ENCODE measurements at regions not wholly inside any gene's neighbourhood (a gene's known extent, or its start where the extent isn't known, plus 50 kb on each side); places are given as distances from the start of the nearest gene placed in this dataset.

GRCh38 chr14:86015511-86015910 lies 485.6 kb downstream of the FLRT2 start:
- DNase-seq: no peak

- DNase-seq: no peak
Measured at GRCh38 chr14:86013641-86014040, 483.7 kb downstream of the FLRT2 start.

GRCh38 chr14:86012461-86012860 lies 482.5 kb downstream of the FLRT2 start:
- no peak for DNase-seq

GRCh38 chr14:86003998-86004397 lies 474.1 kb downstream of the FLRT2 start:
- no peak for DNase-seq

- no peak for DNase-seq
Measured at GRCh38 chr14:85996551-85996950, 466.6 kb downstream of the FLRT2 start.

- DNase-seq: no peak
Measured at GRCh38 chr14:85991156-85991555, 461.2 kb downstream of the FLRT2 start.

- no peak for DNase-seq
Measured at GRCh38 chr14:85987907-85988306, 458.0 kb downstream of the FLRT2 start.

GRCh38 chr14:85987292-85987691 lies 457.3 kb downstream of the FLRT2 start:
- no peak for DNase-seq

GRCh38 chr14:85978582-85979250 lies 448.8 kb downstream of the FLRT2 start:
- no peak for DNase-seq

- no peak for DNase-seq
Measured at GRCh38 chr14:85974602-85975001, 444.7 kb downstream of the FLRT2 start.

- no peak for DNase-seq
Measured at GRCh38 chr14:85963486-85963885, 433.5 kb downstream of the FLRT2 start.

- no peak for DNase-seq
Measured at GRCh38 chr14:85960756-85961155, 430.8 kb downstream of the FLRT2 start.

- DNase-seq: no peak
Measured at GRCh38 chr14:85959063-85959462, 429.1 kb downstream of the FLRT2 start.

GRCh38 chr14:85958069-85958468 lies 428.1 kb downstream of the FLRT2 start:
- no peak for DNase-seq

GRCh38 chr14:85953265-85953664 lies 423.3 kb downstream of the FLRT2 start:
- no peak for DNase-seq

GRCh38 chr14:85948153-85948552 lies 418.2 kb downstream of the FLRT2 start:
- DNase-seq: no peak

- no peak for DNase-seq
Measured at GRCh38 chr14:85947461-85948139, 417.7 kb downstream of the FLRT2 start.

GRCh38 chr14:85943192-85943591 lies 413.2 kb downstream of the FLRT2 start:
- no peak for DNase-seq

- no peak for DNase-seq
Measured at GRCh38 chr14:85934886-85935254, 404.9 kb downstream of the FLRT2 start.

GRCh38 chr14:85934123-85934885 lies 404.4 kb downstream of the FLRT2 start:
- peak; percentile 25 for DNase-seq

- DNase-seq: no peak
Measured at GRCh38 chr14:85921241-85921640, 391.3 kb downstream of the FLRT2 start.

- DNase-seq: no peak
Measured at GRCh38 chr14:85917716-85918115, 387.8 kb downstream of the FLRT2 start.

- no peak for DNase-seq
Measured at GRCh38 chr14:85915711-85916110, 385.8 kb downstream of the FLRT2 start.

GRCh38 chr14:85912141-85912540 lies 382.2 kb downstream of the FLRT2 start:
- no peak for DNase-seq

Measured in NK-92 treated with Interleukin-12 subunit alpha and Interleukin-12 subunit beta, amount 100 ng/mL, for 24 hours (cell line).